ENCODE measurements at regions not wholly inside any gene's neighbourhood (a gene's known extent, or its start where the extent isn't known, plus 50 kb on each side); places are given as distances from the start of the nearest gene placed in this dataset.

GRCh38 chrX:106401965-106402559 is 209.7 kb upstream of the RADX start:
- FAIRE-seq (no peak), ATAC-seq (no peak), DNase-seq (ENCODE audit: low spot score) (no peak)
- Histone ChIP-seq H3K27me3 (ENCODE audit: control insufficient read depth in 1 of 2, insufficient read depth in 2 of 2, low read length in 2 of 2) (no peaks in the 10 kb centered on the region), H3K4me2 (ENCODE audit: low read depth, low read length) (no peak overlapping the region), H3K9ac (ENCODE audit: insufficient read depth, low read depth, low read length) (no peak overlapping the region), H3K4me1 (ENCODE audit: insufficient read depth, low read length) (peaks cover 6% of the 10 kb centered on the region; the same call in 1 of the 2 replicates), H3K27ac (ENCODE audit: extremely low read length, insufficient read depth, low read length) (no peak overlapping the region), H3K79me2 (ENCODE audit: insufficient read depth, low read length) (no peaks in the 10 kb centered on the region), H3K36me3 (replicated peaks in 1 of 2; ENCODE audit: control insufficient read depth in 1 of 2, insufficient read depth in 2 of 2, low read length in 2 of 2) (no peaks in the 10 kb centered on the region), H3K4me3 (replicated peaks in 1 of 3; ENCODE audit: insufficient read depth in 1 of 3, low read depth in 2 of 3, low read length in 3 of 3) (no peak overlapping the region), H3K9me3 (ENCODE audit: low read length) (no peaks in the 10 kb centered on the region), H4K20me1 (ENCODE audit: insufficient read depth, low read length) (no peaks in the 10 kb centered on the region), H2AFZ (ENCODE audit: low read length) (no peak overlapping the region)
- ChIA-PET POLR2A (no interaction called here), CTCF (ENCODE audit: low intra/inter-chr PET ratio, low total read pairs) (no interaction called here)
- 29% methylated on average over 9 of the region's 10 CpGs for WGBS (ENCODE audit: low lambda C conversion rate)
- in situ Hi-C loops (cut with HindIII; ENCODE audit: extremely low pct_ligation_motif_present, low pct_unique_long_range_greater_than_20kb) (no loop called here), intact Hi-C loops (cut with micrococcal nuclease; ENCODE audit: unreplicated experiment) (no loop called here)
- BruUV-seq (replicated peaks) = no TSS peak
- TF ChIP-seq, protein P1, sequence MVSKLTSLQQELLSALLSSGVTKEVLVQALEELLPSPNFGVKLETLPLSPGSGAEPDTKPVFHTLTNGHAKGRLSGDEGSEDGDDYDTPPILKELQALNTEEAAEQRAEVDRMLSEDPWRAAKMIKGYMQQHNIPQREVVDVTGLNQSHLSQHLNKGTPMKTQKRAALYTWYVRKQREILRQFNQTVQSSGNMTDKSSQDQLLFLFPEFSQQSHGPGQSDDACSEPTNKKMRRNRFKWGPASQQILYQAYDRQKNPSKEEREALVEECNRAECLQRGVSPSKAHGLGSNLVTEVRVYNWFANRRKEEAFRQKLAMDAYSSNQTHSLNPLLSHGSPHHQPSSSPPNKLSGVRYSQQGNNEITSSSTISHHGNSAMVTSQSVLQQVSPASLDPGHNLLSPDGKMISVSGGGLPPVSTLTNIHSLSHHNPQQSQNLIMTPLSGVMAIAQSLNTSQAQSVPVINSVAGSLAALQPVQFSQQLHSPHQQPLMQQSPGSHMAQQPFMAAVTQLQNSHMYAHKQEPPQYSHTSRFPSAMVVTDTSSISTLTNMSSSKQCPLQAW (CRISPR knock-in tag; IDR thresholded peaks at IDR 0.05) = no peak
- TF ChIP-seq ZNF329 (CRISPR knock-in tag; IDR thresholded peaks at IDR 0.05; ENCODE audit: low read depth) (no peak), KDM5A (IDR thresholded peaks at IDR 0.05; ENCODE audit: borderline replicate concordance, low read length) (no peak), CBX2 (IDR thresholded peaks at IDR 0.05; ENCODE audit: low read depth, low read length) (no peak), CBX2 (CRISPR knock-in tag; IDR thresholded peaks at IDR 0.05; ENCODE audit: low read depth) (no peak), NCOR1 (IDR thresholded peaks at IDR 0.05; ENCODE audit: borderline replicate concordance, low read length) (no peak), ZNF318 (CRISPR knock-in tag; IDR thresholded peaks at IDR 0.05) (no peak), CHD4 (IDR thresholded peaks at IDR 0.05; ENCODE audit: borderline replicate concordance, low read length) (no peak), ATRX (CRISPR knock-in tag; IDR thresholded peaks at IDR 0.05; ENCODE audit: borderline replicate concordance) (no peak), TMF1 (CRISPR knock-in tag; IDR thresholded peaks at IDR 0.05; ENCODE audit: low read depth) (no peak), RFX1 (IDR thresholded peaks at IDR 0.05) (no peak), ZNF746 (CRISPR knock-in tag; IDR thresholded peaks at IDR 0.05) (no peak), JDP2 (CRISPR knock-in tag; IDR thresholded peaks at IDR 0.05; ENCODE audit: borderline replicate concordance) (no peak)

Data from HepG2 (cell line).